Esophagus squamous epithelium (tissue), 4 donors: ENCODE measurements at regions not wholly inside any gene's neighbourhood (a gene's known extent, or its start where the extent isn't known, plus 50 kb on each side); places are given as distances from the start of the nearest gene placed in this dataset.

ENCODE experiments used
- POLR2A ChIP-seq, 4 donors: fragments of 450-650 bp; IDR thresholded peaks; one replicate each; pipeline ENCODE4 v1.6.1; 2017; ENCODE audit warnings: antibody characterized with exemption in 4 of 4, mild to moderate bottlenecking in 4 of 4, moderate library complexity in 3 of 4
- TF ChIP-seq, protein P1 (sequence below), 6 experiments: fragments of 450-650 bp in 4 of 6; fragments of 200-600 bp in 2 of 6; sonication (generic) in 2 of 6; IDR thresholded peaks; one replicate each; pipeline ENCODE4 v1.5.1; 2016 to 2019; ENCODE audit warnings: antibody characterized with exemption in 6 of 6, mild to moderate bottlenecking in 4 of 6, moderate library complexity in 4 of 6

GRCh38 chr1:204758601-204759000 lies 73.1 kb upstream of the LRRN2 start:
- no peak for TF ChIP-seq POLR2A (IDR thresholded peaks at IDR 0.05)
- TF ChIP-seq, protein P1, sequence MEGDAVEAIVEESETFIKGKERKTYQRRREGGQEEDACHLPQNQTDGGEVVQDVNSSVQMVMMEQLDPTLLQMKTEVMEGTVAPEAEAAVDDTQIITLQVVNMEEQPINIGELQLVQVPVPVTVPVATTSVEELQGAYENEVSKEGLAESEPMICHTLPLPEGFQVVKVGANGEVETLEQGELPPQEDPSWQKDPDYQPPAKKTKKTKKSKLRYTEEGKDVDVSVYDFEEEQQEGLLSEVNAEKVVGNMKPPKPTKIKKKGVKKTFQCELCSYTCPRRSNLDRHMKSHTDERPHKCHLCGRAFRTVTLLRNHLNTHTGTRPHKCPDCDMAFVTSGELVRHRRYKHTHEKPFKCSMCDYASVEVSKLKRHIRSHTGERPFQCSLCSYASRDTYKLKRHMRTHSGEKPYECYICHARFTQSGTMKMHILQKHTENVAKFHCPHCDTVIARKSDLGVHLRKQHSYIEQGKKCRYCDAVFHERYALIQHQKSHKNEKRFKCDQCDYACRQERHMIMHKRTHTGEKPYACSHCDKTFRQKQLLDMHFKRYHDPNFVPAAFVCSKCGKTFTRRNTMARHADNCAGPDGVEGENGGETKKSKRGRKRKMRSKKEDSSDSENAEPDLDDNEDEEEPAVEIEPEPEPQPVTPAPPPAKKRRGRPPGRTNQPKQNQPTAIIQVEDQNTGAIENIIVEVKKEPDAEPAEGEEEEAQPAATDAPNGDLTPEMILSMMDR (IDR thresholded peaks at IDR 0.05) = no peak
